GM12873 (cell line): ENCODE measurements at regions not wholly inside any gene's neighbourhood (a gene's known extent, or its start where the extent isn't known, plus 50 kb on each side); places are given as distances from the start of the nearest gene placed in this dataset.

Source experiments
- CTCF ChIP-seq: IDR thresholded peaks from 2 replicates; pipeline ENCODE4 v1.5.1; 2012; ENCODE audit warnings: low read depth, mild to moderate bottlenecking, moderate library complexity, low read length, control low read depth; ENCODE audit not compliant: insufficient read depth; ENCODE audit errors: missing control alignments

GRCh38 chr10:62633976-62634375 is 170.5 kb upstream of the ADO start:
- no peak for TF ChIP-seq CTCF

- TF ChIP-seq CTCF = no peak
Observed at GRCh38 chr10:62634576-62634975, 169.9 kb upstream of the ADO start.

GRCh38 chr10:62635127-62635526 is 169.4 kb upstream of the ADO start:
- TF ChIP-seq CTCF = no peak

GRCh38 chr10:62636825-62637248 is 167.7 kb upstream of the ADO start:
- TF ChIP-seq CTCF = peak; percentile 25

- no peak for TF ChIP-seq CTCF
Observed at GRCh38 chr10:62637249-62638061, 167.1 kb upstream of the ADO start.

- no peak for TF ChIP-seq CTCF
Observed at GRCh38 chr10:62638062-62638477, 166.4 kb upstream of the ADO start.

- TF ChIP-seq CTCF = no peak
Observed at GRCh38 chr10:62639144-62639543, 165.4 kb upstream of the ADO start.
